H1 (cell line): ENCODE measurements at regions not wholly inside any gene's neighbourhood (a gene's known extent, or its start where the extent isn't known, plus 50 kb on each side); places are given as distances from the start of the nearest gene placed in this dataset.

Experiments
- CTCF ChIA-PET: fragments of 300-600 bp; sonication (Branson Sonifier 250); formaldehyde crosslinking; loops from one replicate; lab custom pipeline; 2021; ENCODE audit not compliant: partially characterized antibody; lab: Charles Lee
- POLR2A ChIA-PET: fragments of 300-600 bp; sonication (Branson Sonifier 250); formaldehyde crosslinking; loops from one replicate; lab custom pipeline; 2021; ENCODE audit warnings: inconsistent platforms; ENCODE audit not compliant: partially characterized antibody; lab: Charles Lee
- DNase-seq, 2 experiments: peaks; one replicate each; pipeline versions ENCODE4 v3.0.0 to v3.0.0-alpha.2; 2010 to 2022; ENCODE audit warnings: low spot score in 2 of 2, low read depth in 1 of 2, mixed read lengths in 1 of 2
- FAIRE-seq: peaks from 2 replicates; lab custom pipeline; 2011; peaks lifted over from hg19 to GRCh38; lab: Jason Lieb, UNC
- H2AFZ ChIP-seq: 2 replicates; pipeline ENCODE4 v1.8.1; 2012; ENCODE audit warnings: low read length, inconsistent platforms
- H2AK5ac ChIP-seq: 2 replicates; pipeline ENCODE4 v1.6.1; 2013; ENCODE audit warnings: low read depth, low read length
- H2BK120ac ChIP-seq: replicated peaks from 2 replicates; pipeline ENCODE3; 2013; ENCODE audit warnings: low read depth, low read length, inconsistent platforms
- H2BK12ac ChIP-seq: 2 replicates; pipeline ENCODE4 v1.6.1; 2013; ENCODE audit warnings: low read depth, low read length
- H2BK15ac ChIP-seq: 2 replicates; pipeline ENCODE4 v1.6.1; 2013; ENCODE audit warnings: low read length
- H2BK20ac ChIP-seq: 2 replicates; pipeline ENCODE4 v1.6.1; 2013; ENCODE audit warnings: low read length
- H2BK5ac ChIP-seq: 2 replicates; pipeline ENCODE4 v1.6.1; 2013; ENCODE audit warnings: low read depth, low read length
- H3K14ac ChIP-seq: 2 replicates; pipeline ENCODE4 v1.6.1; 2013; ENCODE audit warnings: inconsistent platforms; ENCODE audit not compliant: insufficient read length
- H3K18ac ChIP-seq: 2 replicates; pipeline ENCODE4 v1.6.1; 2013; ENCODE audit warnings: low read length; ENCODE audit errors: extremely low read depth
- H3K23ac ChIP-seq: 2 replicates; pipeline ENCODE4 v1.6.1; 2013; ENCODE audit warnings: inconsistent platforms; ENCODE audit not compliant: insufficient read length
- H3K23me2 ChIP-seq: 2 replicates; pipeline ENCODE4 v1.6.1; 2013; ENCODE audit warnings: low read depth, low read length
- H3K27ac ChIP-seq: 2 replicates; pipeline ENCODE4 v1.6.1; 2011; ENCODE audit warnings: low read depth, low read length, inconsistent platforms
- H3K27me3 ChIP-seq, 4 experiments: replicated peaks in 1 of 4; 1 replicate in 1 of 4; 2 replicates in 3 of 4; pipeline versions ENCODE4 v1.6.1 to v1.8.1; 2011 to 2013; ENCODE audit warnings: low read length in 3 of 4, mild to moderate bottlenecking in 3 of 4, inconsistent platforms in 2 of 4, mixed read lengths in 2 of 4, moderate library complexity in 1 of 4; ENCODE audit not compliant: control insufficient read depth in 3 of 4, insufficient read depth in 3 of 4; ENCODE audit errors: extremely low read depth in 1 of 4
- H3K36me3 ChIP-seq, 4 experiments: 2 replicates each; pipeline versions ENCODE4 v1.6.1 to v1.8.1; 2011 to 2013; ENCODE audit warnings: mild to moderate bottlenecking in 4 of 4, low read length in 3 of 4, moderate library complexity in 2 of 4, control low read depth in 1 of 4, inconsistent platforms in 1 of 4; ENCODE audit not compliant: insufficient read depth in 4 of 4, control insufficient read depth in 2 of 4
- H3K4ac ChIP-seq: replicated peaks from 2 replicates; pipeline ENCODE3; 2013; ENCODE audit warnings: low read length, low read depth, mixed read lengths, inconsistent platforms; ENCODE audit not compliant: insufficient read length
- H3K4me1 ChIP-seq, 4 experiments: replicated peaks in 1 of 4; 1 replicate in 1 of 4; 2 replicates in 3 of 4; pipeline versions ENCODE4 v1.6.1 to v1.8.1; 2011 to 2013; ENCODE audit warnings: low read length in 3 of 4, inconsistent platforms in 2 of 4, mixed read lengths in 1 of 4; ENCODE audit not compliant: insufficient read depth in 4 of 4, control insufficient read depth in 3 of 4
- H3K4me2 ChIP-seq, 2 experiments: 2 replicates each; pipeline versions ENCODE4 v1.6.1 to v1.8.1; 2011 to 2013; ENCODE audit warnings: low read depth in 2 of 2, low read length in 2 of 2, control low read depth in 1 of 2, inconsistent platforms in 1 of 2, mild to moderate bottlenecking in 1 of 2; ENCODE audit not compliant: insufficient read depth in 1 of 2
- H3K4me3 ChIP-seq, 4 experiments: fragments of 200-600, 300-600 bp in 1 of 4; sonication (generic), shearing (Covaris generic), sonication (Bioruptor Twin) in 1 of 4; 2 replicates each; pipeline versions ENCODE4 v1.5.1 to v1.8.1; 2011 to 2016; ENCODE audit warnings: low read length in 4 of 4, low read depth in 3 of 4, control low read depth in 2 of 4, inconsistent platforms in 2 of 4, mild to moderate bottlenecking in 2 of 4, mixed read lengths in 1 of 4, moderate library complexity in 1 of 4; ENCODE audit not compliant: insufficient read depth in 2 of 4; ENCODE audit errors: extremely low read depth in 1 of 4
- H3K56ac ChIP-seq: replicated peaks from 2 replicates; pipeline ENCODE3; 2013; ENCODE audit warnings: low read depth, mild to moderate bottlenecking, mixed read lengths, low read length, inconsistent platforms; ENCODE audit not compliant: insufficient read length
- H3K79me1 ChIP-seq: 2 replicates; pipeline ENCODE4 v1.6.1; 2013; ENCODE audit warnings: low read depth, low read length, control low read depth
- H3K79me2 ChIP-seq, 2 experiments: 2 replicates each; pipeline versions ENCODE4 v1.6.1 to v1.8.1; 2012 to 2013; ENCODE audit warnings: low read length in 2 of 2, mild to moderate bottlenecking in 2 of 2, inconsistent platforms in 1 of 2; ENCODE audit not compliant: insufficient read depth in 2 of 2, control insufficient read depth in 1 of 2
- H3K9ac ChIP-seq, 4 experiments: replicated peaks in 1 of 4; 1 replicate in 1 of 4; 2 replicates in 3 of 4; pipeline versions ENCODE4 v1.6.1 to v1.8.1; 2011 to 2013; ENCODE audit warnings: low read depth in 3 of 4, low read length in 3 of 4, control low read depth in 2 of 4, mild to moderate bottlenecking in 2 of 4, moderate library complexity in 2 of 4, inconsistent platforms in 1 of 4; ENCODE audit errors: extremely low read depth in 1 of 4
- H3K9me3 ChIP-seq, 2 experiments: 2 replicates each; pipeline versions ENCODE4 v1.6.1 to v1.8.1; 2012 to 2013; ENCODE audit warnings: mild to moderate bottlenecking in 2 of 2, moderate library complexity in 2 of 2, control low read depth in 1 of 2, inconsistent platforms in 1 of 2, low read depth in 1 of 2, low read length in 1 of 2, mixed read lengths in 1 of 2; ENCODE audit not compliant: insufficient read depth in 2 of 2
- H4K20me1 ChIP-seq, 2 experiments: replicated peaks in 1 of 2; 2 replicates each; pipeline versions ENCODE3 to v1.8.1; 2011 to 2013; ENCODE audit warnings: inconsistent platforms in 2 of 2, low read length in 2 of 2, mild to moderate bottlenecking in 1 of 2; ENCODE audit not compliant: insufficient read depth in 2 of 2, control insufficient read depth in 1 of 2
- H4K5ac ChIP-seq: 2 replicates; pipeline ENCODE4 v1.6.1; 2013; ENCODE audit warnings: low read length, low read depth, mixed read lengths, inconsistent platforms; ENCODE audit not compliant: insufficient read length
- H4K8ac ChIP-seq: 2 replicates; pipeline ENCODE4 v1.8.0; 2013; ENCODE audit warnings: mild to moderate bottlenecking, moderate library complexity, low read length, inconsistent platforms; ENCODE audit not compliant: insufficient read depth; ENCODE audit errors: extremely low read depth
- H4K91ac ChIP-seq: replicated peaks from 2 replicates; pipeline ENCODE3; 2013; ENCODE audit warnings: low read length, mixed read lengths, inconsistent platforms; ENCODE audit not compliant: insufficient read length
- NANOG ChIP-seq: IDR thresholded peaks from 2 replicates; pipeline ENCODE4 v1.6.1; 2011; ENCODE audit warnings: low read length, low read depth, mild to moderate bottlenecking, inconsistent platforms; ENCODE audit not compliant: insufficient read depth, poor library complexity, severe bottlenecking
- SIX5 ChIP-seq: IDR thresholded peaks from 2 replicates; pipeline ENCODE4 v1.6.1; 2011; ENCODE audit warnings: mild to moderate bottlenecking, low read depth, low read length
- WGBS, 2 experiments: shearing (Covaris generic) in 1 of 2; methylation state at CpG; one replicate each; pipeline versions ENCODE4 v1.1.6 to v1.1.7; 2013 to 2015; ENCODE audit warnings: low lambda C conversion rate in 2 of 2, mixed read lengths in 2 of 2, inconsistent platforms in 1 of 2, low coverage in 1 of 2, missing lambda C conversion rate in 1 of 2; ENCODE audit not compliant: insufficient replicate concordance in 2 of 2, insufficient coverage in 1 of 2, insufficient read length in 1 of 2; ENCODE audit errors: extremely low coverage in 1 of 2, missing lambda C conversion rate in 1 of 2; 5-methylcytosine and 5-hydroxymethylcytosine counted together

- H3K23me2 ChIP-seq = no peaks in the 10 kb centered on the region
- H3K27ac ChIP-seq = no peak overlapping the region
- peaks cover 2 to 5% (median 3%) of the 10 kb centered on the region in 4 experiments; a peak in 6 of 7 replicates for H3K4me1 ChIP-seq
- DNase-seq (no peak), FAIRE-seq (no peak)
- H3K14ac ChIP-seq = no peak overlapping the region
- H4K5ac ChIP-seq = no peak overlapping the region
- 80% methylated on average over 2 of the region's 2 CpGs; no CpG with 5 or more reads in 1 of the 2 experiments for WGBS, 2 experiments
- POLR2A ChIA-PET = no interaction called here
- no peak overlapping the region for H2AK5ac ChIP-seq
- no peak overlapping the region for H3K4ac ChIP-seq
- H3K56ac ChIP-seq = no peak overlapping the region
- no peaks in the 10 kb centered on the region for H3K79me2 ChIP-seq
- H3K27me3 ChIP-seq = no peaks in the 10 kb centered on the region
- H2BK20ac ChIP-seq = no peak overlapping the region
- no peak overlapping the region for H2BK5ac ChIP-seq
- H3K4me3 ChIP-seq = no peak overlapping the region
- H4K8ac ChIP-seq = no peak overlapping the region
- H4K20me1 ChIP-seq = no peaks in the 10 kb centered on the region
- no peak overlapping the region for H2BK15ac ChIP-seq
- no peaks in the 10 kb centered on the region for H3K36me3 ChIP-seq
- H2BK12ac ChIP-seq = no peak overlapping the region
- H3K9ac ChIP-seq = no peak overlapping the region
- H3K9me3 ChIP-seq = no peaks in the 10 kb centered on the region; a peak in 1 of 4 replicates
- H2BK120ac ChIP-seq = no peak overlapping the region
- CTCF ChIA-PET = no interaction called here
- H3K23ac ChIP-seq = no peak overlapping the region
- H2AFZ ChIP-seq = no peak overlapping the region
- TF ChIP-seq NANOG (no peak), SIX5 (0 out of 2 replicates have a peak, but pooled peaks have one; percentile 13)
- no peaks in the 10 kb centered on the region for H3K79me1 ChIP-seq
- H4K91ac ChIP-seq = no peak overlapping the region
- no peak overlapping the region for H3K18ac ChIP-seq
- no peak overlapping the region for H3K4me2 ChIP-seq
Measured at GRCh38 chr15:35834866-35835265, 288.9 kb upstream of the DPH6 start.
